ENCODE measurements at regions not wholly inside any gene's neighbourhood (a gene's known extent, or its start where the extent isn't known, plus 50 kb on each side); places are given as distances from the start of the nearest gene placed in this dataset.
A peak's percentile ranks its signal among the peaks of the same experiment; 100 is the strongest.

DNA sequence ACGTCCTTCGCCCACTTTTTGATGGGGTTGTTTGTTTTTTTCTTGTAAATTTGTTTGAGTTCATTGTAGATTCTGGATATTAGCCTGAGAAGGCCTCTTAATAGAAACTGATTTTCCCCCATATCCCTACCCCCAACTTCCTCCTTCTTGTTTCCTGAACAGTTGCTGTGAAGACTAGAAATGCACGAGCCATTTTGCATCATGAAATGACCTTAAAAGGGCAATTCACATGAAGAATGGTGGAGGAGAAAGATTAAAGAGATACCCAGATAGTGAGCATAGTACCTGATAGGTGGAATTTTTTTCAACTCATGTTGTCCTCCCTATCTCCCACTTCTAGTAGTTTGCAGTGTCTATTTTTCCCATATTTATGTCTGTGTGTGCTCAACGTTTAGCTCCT lies 55.2 kb upstream of the KCNH8 start:
- no peak for DNase-seq

GRCh38 chr3:19077388-19077787 lies 70.9 kb upstream of the KCNH8 start:
- DNase-seq, result no peak

GRCh38 chr3:19075037-19075436 lies 73.3 kb upstream of the KCNH8 start:
- no peak for DNase-seq

- DNase-seq, result no peak
Measured at GRCh38 chr3:19074257-19074900, 73.9 kb upstream of the KCNH8 start.

GRCh38 chr3:19073341-19074105 lies 74.8 kb upstream of the KCNH8 start:
- DNase-seq, result no peak

- DNase-seq, result no peak
Measured at GRCh38 chr3:19070325-19070724, 78.0 kb upstream of the KCNH8 start.

DNA sequence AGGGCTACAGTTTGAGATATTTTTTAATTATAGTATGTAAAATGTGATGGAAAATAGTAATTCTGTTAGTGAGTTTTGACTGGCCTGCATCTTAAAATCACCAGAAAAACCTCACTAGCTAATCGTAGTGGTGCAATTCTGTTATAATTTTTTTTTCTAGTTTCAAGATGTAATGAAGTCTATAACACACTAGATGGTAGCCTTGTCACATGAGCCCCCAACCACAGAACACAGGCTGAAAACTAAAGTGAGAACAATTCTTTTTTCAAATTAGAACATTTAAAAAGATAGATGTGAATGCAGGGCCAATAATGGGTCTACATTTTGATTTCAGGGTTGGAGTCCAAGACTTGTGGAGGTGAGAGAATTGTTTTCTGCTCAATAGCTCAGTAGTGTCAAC lies 83.3 kb upstream of the KCNH8 start:
- DNase-seq, result no peak

- DNase-seq, result no peak
Measured at GRCh38 chr3:19063936-19064335, 84.4 kb upstream of the KCNH8 start.

DNA sequence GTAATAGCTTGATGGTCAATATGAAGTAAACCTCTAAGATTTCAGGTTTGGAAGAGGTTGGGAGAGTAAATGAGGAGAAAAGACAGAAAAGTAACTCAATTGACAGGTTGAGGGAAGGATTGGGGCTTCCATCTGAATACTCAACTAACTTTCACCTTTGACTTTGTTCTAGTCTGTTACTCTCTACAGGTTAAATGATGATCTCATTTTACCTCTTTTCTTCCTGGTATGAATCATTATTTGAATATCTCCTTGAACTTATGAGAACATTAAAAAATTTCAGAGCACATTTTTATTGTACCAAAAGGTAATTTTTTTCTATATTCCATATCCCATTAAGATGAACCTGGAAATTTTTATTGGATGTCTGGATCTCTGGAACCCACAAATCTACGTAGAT lies 87.9 kb upstream of the KCNH8 start:
- DNase-seq, result no peak

DNA sequence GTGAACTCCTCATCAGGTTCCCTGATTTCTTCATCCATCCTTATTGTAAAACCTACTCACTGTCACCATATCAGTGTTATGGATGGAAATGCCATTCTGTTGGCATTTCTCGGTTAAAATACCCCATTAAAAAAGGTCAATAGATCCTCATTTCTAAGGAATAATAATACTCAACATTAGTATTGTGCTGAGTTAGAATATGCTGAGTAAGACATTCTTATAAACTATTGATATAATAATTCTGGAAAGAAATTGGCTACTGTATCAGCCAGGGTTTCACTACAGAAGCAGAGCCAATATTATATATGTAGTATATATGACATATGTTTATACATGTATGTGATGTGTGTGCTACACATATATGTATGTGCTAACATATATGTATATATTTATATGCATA lies 95.4 kb upstream of the KCNH8 start:
- DNase-seq, result no peak

DNA sequence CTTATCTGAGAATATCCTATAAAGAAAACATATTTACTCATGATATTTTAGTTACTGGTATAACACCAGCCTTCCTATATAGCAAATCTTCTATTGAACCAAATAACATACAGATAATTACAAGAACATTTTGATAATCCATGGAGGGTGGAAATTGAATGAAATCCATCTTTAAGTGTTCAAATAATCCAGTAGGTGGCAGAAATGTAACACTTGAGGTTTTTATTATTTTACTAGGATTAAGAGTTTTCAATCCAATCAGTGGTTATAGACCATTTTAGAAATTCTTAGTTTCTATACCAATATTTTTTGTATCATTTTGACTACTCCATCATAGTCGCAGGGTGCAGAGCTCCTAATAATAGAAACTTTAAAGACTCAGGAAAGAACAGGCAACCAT lies 101.9 kb upstream of the KCNH8 start:
- DNase-seq, result no peak

DNA sequence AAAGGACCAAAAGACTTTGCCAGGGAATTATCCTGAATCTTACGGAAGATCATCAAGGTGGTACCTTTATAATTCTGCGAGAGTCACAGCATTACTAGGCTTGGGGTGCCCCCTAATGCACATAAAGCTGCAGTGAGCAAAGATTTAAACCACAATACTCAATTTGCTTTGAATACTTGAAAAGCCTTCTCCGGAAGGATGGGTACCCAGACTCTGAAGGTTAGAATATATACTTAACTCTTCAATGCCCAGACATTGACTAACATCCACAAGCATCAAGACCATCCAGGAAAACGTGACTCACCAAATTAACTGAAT lies 117.8 kb upstream of the KCNH8 start:
- DNase-seq, result peak; percentile 5

DNA sequence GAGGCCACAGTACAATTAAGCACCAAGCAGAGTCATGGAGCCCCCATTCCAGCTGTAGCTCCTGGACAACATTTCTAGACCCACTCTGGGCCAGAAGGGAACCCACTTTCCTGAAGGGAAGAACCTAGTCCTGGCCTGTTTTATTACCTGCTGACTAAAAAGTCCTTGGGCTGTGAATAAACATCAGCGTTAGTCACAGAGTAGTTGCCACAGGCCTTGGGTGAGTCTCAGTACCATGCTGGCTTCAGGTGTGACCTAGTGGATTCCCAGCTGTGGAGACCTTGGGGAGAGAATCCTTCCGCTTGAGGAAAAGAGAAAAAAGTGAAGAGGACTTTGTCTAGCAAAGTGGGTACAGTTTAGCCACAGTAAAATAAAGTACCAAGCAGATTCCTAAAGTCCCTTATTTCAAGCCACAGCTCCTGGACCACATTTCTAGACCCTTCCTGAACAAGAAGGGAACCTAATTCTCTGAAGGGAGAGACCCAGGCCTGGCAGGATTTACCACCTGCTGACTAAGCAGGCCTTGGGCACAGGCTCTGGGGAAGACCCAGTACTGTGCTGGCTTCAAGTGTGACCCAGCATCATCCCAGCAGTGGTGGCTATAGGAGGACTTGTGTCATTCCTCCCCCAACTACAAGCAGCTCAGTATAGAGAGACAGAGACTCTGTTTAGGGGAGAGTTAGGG lies 118.3 kb upstream of the KCNH8 start:
- DNase-seq, result no peak

DNA sequence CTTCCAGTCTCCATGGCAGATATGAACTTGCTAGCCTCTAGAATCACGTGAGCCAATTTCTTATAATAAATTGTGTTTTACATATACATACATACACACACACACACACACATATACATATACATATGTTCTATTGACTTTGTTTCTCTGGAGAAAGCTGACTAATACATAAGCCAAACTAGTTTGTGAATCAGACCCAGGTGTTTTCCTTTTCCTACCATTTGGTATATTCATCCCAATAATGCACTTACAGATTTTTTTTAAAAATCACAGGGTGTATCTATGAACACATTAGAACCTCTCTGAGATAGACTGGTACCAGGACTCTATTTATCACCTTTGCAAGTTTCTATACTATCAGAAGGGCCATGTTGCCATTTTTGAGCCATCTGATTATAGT lies 122.9 kb upstream of the KCNH8 start:
- no peak for DNase-seq

- no peak for DNase-seq
Measured at GRCh38 chr3:19022546-19022945, 125.8 kb upstream of the KCNH8 start.

GRCh38 chr3:19016851-19017250 lies 131.5 kb upstream of the KCNH8 start:
- no peak for DNase-seq

DNA sequence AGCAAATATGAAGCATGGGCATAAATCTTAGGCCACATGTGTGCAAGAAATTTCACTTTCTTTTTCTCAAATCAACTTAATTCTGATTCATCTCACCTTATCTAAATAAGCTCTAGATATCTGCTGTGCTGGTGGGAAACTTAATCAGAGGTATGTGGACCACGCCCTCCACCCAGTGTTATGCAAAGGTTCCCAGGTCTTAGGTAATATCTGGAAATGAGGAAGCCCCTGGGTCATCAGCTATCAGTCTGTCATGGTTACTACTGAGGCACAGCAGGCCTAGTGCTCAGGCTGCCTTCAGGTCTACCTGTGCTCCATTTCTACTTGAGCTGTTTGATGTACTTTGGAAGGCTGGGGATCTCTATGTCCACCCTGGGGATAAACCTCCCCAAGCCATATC lies 134.4 kb upstream of the KCNH8 start:
- no peak for DNase-seq

GRCh38 chr3:19012846-19013245 lies 135.5 kb upstream of the KCNH8 start:
- no peak for DNase-seq

GRCh38 chr3:19002606-19003005 lies 145.7 kb upstream of the KCNH8 start:
- no peak for DNase-seq

DNA sequence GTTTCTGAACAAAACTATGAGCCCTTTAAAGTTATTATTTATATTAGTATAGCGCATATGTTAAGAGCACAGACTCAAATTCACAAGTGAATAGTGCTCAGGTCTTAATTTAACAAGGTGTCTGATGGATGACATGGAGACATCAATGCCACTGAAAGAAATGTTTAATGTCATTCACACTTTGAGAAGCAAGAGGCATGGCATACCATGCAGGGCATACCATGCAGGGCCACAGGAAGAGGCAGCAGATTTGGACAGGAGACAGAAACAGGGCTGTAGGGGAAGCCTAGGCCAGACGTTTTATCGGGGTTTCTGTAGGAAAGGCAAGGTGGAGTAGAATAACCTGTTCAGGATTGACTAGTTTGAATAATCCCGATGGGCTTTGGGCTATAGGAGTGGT lies 150.2 kb upstream of the KCNH8 start:
- no peak for DNase-seq

DNA sequence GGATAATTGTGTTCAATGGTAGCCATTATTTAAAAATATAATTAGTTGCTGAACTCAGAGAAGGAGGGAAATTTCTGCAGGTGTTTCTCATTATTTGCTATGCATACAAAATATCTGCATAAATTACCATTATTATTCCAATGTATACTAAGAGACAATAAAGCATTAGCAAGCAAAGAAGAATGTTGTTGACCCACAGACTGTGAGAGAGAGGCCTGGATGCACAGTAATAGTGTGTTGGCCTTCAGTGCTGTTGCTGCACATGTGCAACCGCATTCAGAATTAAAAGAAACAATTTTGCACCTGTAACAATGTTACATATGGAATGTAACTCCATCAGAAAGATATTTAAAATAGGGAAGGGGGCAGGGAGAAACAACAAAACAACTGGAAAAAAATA lies 155.6 kb upstream of the KCNH8 start:
- no peak for DNase-seq

DNA sequence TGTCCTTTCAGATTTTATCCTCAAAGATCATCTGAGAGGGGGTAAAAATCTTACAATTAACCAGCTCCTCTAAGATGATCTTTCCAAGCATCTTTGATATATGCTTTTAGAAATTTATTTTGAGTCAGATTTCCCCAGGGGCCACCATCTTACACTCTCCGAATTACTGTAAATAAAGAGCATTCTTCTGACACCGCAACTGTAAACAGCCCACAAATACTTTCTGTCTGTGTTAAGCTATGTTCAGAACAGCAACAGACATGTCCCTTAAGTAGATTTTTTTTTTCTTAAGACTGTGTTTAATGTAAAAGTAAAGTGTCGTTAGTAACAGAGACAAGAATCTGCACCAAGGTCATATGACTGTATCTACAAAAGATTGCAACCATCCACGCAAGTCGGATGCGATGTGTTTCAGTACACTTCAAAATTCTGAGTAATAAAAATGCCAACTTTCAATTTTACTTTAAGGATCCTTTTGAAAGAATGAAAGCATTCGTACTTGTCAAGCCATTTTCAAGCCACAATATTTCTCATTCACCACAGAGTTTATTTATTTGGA lies 159.0 kb upstream of the KCNH8 start:
- DNase-seq, result no peak

DNA sequence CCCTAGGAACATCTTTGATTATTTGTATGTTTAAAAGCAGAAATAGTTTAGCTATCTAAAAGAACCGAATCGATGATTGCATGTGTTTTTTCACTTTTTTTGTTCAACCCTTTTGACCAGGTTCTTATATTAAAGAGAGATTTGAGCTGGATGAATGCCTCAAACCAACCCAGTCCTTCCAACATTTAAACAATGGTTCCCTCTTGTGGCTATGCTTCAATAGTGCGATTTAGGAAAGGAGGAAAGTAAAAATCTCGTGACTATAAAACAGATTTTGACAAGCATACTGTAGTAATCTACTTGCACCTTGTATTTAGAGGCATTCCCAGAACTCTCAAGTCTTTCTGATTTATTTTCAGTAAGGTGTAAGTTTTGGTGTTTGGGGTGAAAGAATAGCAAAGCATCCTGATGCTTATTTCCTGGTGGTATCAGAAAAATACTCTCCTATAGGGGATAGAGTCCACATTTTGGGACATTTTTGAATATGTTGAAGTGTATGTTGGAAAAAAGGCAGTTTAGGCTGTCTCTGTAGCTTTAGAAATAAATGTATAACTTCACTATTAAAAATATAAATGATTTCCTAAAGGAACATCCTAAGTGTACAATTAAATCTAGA lies 159.6 kb upstream of the KCNH8 start:
- DNase-seq, result no peak

Data from CD4-positive, alpha-beta T cell treated with Interleukin-17A for 4 hours (primary cell).